ENCODE measurements at regions not wholly inside any gene's neighbourhood (a gene's known extent, or its start where the extent isn't known, plus 50 kb on each side); places are given as distances from the start of the nearest gene placed in this dataset.

- Histone ChIP-seq H3K4me2 (ENCODE audit: low read depth, low read length) (no peak overlapping the region), H3K4me3 (ENCODE audit: low read length) (no peak overlapping the region), H3K9me2 (replicated peaks; ENCODE audit: insufficient read depth, low read length) (no peaks in the 10 kb centered on the region), H3K27ac (ENCODE audit: low read length) (no peak overlapping the region), H3F3A (ENCODE audit: insufficient read depth, low read length) (no peaks in the 10 kb centered on the region), H3K9me3 (replicated peaks; ENCODE audit: insufficient read depth, low read length) (no peaks in the 10 kb centered on the region), H3K9ac (ENCODE audit: low read length) (no peak overlapping the region), H3K36me3 (replicated peaks; ENCODE audit: insufficient read depth, low read length) (no peaks in the 10 kb centered on the region), H3K27me3 (replicated peaks; ENCODE audit: insufficient read depth, low read length) (no peaks in the 10 kb centered on the region), H2AFZ (ENCODE audit: low read length) (no peak overlapping the region), H4K20me1 (ENCODE audit: insufficient read depth, low read length) (no peaks in the 10 kb centered on the region), H3K4me1 (ENCODE audit: low read length) (peaks cover 9% of the 10 kb centered on the region), H3K79me2 (ENCODE audit: low read length) (no peaks in the 10 kb centered on the region)
- DNase-seq: no peak
- TF ChIP-seq EZH2phosphoT487 (IDR thresholded peaks at IDR 0.05; ENCODE audit: low read length): no peak
- no peak for TF ChIP-seq CTCF (IDR thresholded peaks at IDR 0.05; ENCODE audit: low read length)
- TF ChIP-seq EZH2 (optimal IDR thresholded peaks at IDR 0.05; ENCODE audit: low read depth, low read length): no peak
Observed at GRCh38 chr2:109055435-109055834, 66.4 kb upstream of the EDAR start.

GRCh38 chr2:109054865-109055264, 65.8 kb upstream of the EDAR start:
- TF ChIP-seq EZH2 (optimal IDR thresholded peaks at IDR 0.05; ENCODE audit: low read depth, low read length) (no peak), EZH2phosphoT487 (IDR thresholded peaks at IDR 0.05; ENCODE audit: low read length) (no peak), CTCF (IDR thresholded peaks at IDR 0.05; ENCODE audit: low read length) (no peak)
- Histone ChIP-seq H3K9ac (ENCODE audit: low read length) (no peak overlapping the region), H3K4me2 (ENCODE audit: low read depth, low read length) (no peak overlapping the region), H3K4me1 (ENCODE audit: low read length) (peaks cover 4% of the 10 kb centered on the region; the same call in 1 of the 2 replicates), H3K79me2 (ENCODE audit: low read length) (no peaks in the 10 kb centered on the region), H3K9me2 (replicated peaks; ENCODE audit: insufficient read depth, low read length) (no peaks in the 10 kb centered on the region), H3K27me3 (replicated peaks; ENCODE audit: insufficient read depth, low read length) (no peaks in the 10 kb centered on the region), H3K4me3 (ENCODE audit: low read length) (no peak overlapping the region), H2AFZ (ENCODE audit: low read length) (no peak overlapping the region), H4K20me1 (ENCODE audit: insufficient read depth, low read length) (no peaks in the 10 kb centered on the region), H3K36me3 (replicated peaks; ENCODE audit: insufficient read depth, low read length) (no peaks in the 10 kb centered on the region), H3K27ac (ENCODE audit: low read length) (no peak overlapping the region), H3F3A (ENCODE audit: insufficient read depth, low read length) (no peaks in the 10 kb centered on the region), H3K9me3 (replicated peaks; ENCODE audit: insufficient read depth, low read length) (no peaks in the 10 kb centered on the region)
- no peak for DNase-seq

- TF ChIP-seq CTCF (IDR thresholded peaks at IDR 0.05; ENCODE audit: low read length): no peak
- TF ChIP-seq EZH2 (optimal IDR thresholded peaks at IDR 0.05; ENCODE audit: low read depth, low read length): no peak
- no peak for TF ChIP-seq EZH2phosphoT487 (IDR thresholded peaks at IDR 0.05; ENCODE audit: low read length)
- no peak overlapping the region for H3K27ac ChIP-seq (ENCODE audit: low read length)
- H3K4me1 ChIP-seq (ENCODE audit: low read length): no peaks in the 10 kb centered on the region
- H3K4me2 ChIP-seq (ENCODE audit: low read depth, low read length): no peak overlapping the region
- no peaks in the 10 kb centered on the region for H3F3A ChIP-seq (ENCODE audit: insufficient read depth, low read length)
- no peak for DNase-seq
- H3K4me3 ChIP-seq (ENCODE audit: low read length): no peak overlapping the region
- no peaks in the 10 kb centered on the region for H4K20me1 ChIP-seq (ENCODE audit: insufficient read depth, low read length)
- H3K79me2 ChIP-seq (ENCODE audit: low read length): no peaks in the 10 kb centered on the region
- H3K9ac ChIP-seq (ENCODE audit: low read length): no peak overlapping the region
- no peak overlapping the region for H2AFZ ChIP-seq (ENCODE audit: low read length)
- no peaks in the 10 kb centered on the region for H3K9me3 ChIP-seq (replicated peaks; ENCODE audit: insufficient read depth, low read length)
- no peaks in the 10 kb centered on the region for H3K9me2 ChIP-seq (replicated peaks; ENCODE audit: insufficient read depth, low read length)
- no peaks in the 10 kb centered on the region for H3K36me3 ChIP-seq (replicated peaks; ENCODE audit: insufficient read depth, low read length)
- no peaks in the 10 kb centered on the region for H3K27me3 ChIP-seq (replicated peaks; ENCODE audit: insufficient read depth, low read length)
Observed at GRCh38 chr2:109053716-109054115, 64.7 kb upstream of the EDAR start.

All from MM.1S (cell line).